GM21515 (cell line): ENCODE measurements at regions not wholly inside any gene's neighbourhood (a gene's known extent, or its start where the extent isn't known, plus 50 kb on each side); places are given as distances from the start of the nearest gene placed in this dataset.

Experiments
- ATAC-seq: cut with Tn5 transposase; IDR thresholded peaks from one replicate; pipeline ENCODE4 v1.9.1; 2021; ENCODE audit not compliant: unreplicated experiment

DNA sequence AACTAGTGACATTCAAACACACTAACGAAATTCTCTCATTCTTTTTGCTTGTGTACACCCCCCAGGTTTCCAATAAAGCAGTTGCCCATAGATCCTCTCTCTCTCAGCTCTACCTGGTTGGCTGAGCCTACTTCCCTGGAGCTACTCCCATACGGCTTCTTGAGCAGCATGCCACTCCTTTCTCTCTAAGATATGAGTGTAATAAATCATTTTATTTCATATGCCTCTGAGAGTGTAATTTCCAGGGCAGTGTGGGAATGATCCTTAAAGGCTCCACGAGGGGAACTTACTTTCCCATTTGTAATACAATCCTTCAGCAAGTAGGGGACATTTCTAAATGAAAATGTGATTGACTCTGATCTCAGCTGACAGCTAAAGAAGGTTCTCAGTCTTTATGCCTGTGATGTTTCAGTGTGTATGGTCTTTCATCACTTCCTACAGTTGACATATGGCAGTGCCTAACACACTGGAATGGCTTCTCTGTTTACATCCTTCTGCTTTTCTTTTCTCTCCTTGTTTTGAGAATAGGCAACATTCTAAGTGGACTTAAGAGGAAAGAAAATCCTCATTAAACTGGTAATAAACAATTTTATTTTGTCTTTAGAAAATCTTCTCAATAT is 1194.3 kb upstream of the CDH8 start:
- ATAC-seq: no peak

DNA sequence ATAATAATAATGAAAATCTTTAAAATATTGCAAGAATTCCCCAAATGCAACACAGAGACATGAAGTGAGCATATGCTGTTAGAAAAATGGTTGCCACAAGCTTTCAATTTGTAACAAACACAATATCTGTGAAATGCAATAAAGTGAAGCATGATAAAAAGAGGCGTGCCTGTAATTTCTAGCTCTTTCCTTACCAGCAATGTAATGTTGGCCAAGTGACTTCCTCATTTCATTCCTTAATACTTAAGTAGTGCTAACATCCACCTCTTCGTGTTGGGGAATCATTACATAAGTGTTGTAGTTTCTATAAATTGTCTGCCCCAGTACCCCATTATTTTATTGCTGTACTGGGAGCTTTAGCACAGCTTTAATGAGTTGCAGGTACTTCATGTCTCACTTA is 1192.0 kb upstream of the CDH8 start:
- ATAC-seq: no peak

DNA sequence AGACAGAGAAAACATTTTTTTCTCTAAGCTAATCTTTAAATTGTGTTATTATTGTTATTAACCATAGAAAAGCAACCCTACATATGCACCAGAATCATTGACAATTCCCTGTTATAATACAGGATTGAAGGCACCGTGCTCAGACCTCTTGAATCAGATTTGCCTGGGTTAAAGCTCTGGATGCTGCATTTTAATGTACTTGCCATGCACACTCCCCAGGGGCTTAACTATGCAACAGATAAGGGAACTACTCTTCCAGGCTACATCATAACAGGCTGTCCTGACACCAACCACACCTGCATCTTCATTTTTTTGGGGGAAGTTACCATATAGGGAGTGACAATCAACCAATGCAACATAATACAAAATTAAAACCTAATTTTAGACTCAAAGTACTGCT is 1187.6 kb upstream of the CDH8 start:
- ATAC-seq: no peak

DNA sequence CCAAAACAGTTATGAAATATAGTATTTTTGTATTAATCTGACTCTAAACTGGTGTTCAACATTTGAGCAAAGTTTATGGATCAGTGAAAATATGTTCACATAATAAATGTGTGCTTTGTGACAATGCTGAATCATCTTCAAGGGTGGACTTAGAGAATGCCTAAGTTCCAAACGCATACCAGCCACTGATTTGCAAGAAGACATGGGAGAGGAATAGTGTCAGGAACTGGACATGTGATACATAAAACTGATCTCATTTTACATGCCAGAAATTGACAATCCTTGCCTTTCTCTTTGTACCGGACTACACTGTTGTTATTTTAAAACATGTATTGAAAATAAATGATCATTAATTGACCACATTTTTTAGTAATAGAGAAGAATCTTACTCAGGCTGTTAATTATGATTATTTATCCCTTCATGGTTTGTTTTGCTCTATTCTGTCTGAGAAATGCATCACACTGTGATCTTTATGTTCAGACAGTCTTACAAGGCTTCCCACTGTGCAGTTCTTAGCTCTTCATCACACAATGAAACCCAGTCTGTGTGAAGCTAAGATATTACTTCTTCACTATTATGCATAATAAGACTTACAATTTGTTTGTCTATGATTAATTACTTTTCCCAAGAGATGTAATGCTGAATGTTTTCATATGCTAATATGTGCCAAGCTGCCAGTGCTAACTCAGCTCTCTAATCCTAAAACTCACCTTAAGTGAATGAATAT is 1180.6 kb upstream of the CDH8 start:
- no peak for ATAC-seq

DNA sequence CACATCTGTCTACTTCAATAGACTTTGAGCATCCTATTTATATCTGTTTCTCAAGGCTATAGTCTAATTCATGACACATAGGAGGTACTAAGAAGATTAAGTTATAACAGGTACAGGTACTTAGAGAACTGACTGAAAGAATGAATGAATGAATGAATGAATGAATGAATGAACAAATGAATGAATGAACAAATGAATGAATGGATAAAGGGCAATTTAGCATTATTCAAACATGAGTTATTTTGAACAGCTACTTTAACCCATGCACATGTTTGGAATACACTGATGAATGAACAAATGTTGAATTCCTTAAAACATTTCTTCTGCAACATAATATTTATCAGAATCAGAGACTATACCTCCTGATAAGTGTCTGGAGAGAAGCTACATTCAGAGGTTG is 1165.6 kb upstream of the CDH8 start:
- no peak for ATAC-seq

DNA sequence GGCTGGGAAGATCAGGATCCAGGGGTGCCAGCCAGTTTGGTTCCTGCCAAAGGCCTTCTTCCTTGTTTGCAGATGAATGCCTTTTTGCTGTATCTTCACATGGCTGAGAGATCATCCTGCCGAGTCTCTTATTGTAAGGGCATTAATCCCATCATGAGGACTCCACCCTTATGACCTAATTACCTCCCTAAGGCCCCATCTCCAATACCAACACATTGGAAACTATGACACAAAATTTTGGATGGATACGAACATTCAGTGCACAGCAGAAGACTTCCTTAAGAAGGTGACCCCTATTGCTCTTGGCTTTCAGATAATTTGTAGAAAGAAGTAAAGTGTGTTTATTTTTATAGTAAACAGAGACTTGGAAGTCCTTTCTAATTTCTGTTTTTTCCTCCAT is 1164.7 kb upstream of the CDH8 start:
- no peak for ATAC-seq

DNA sequence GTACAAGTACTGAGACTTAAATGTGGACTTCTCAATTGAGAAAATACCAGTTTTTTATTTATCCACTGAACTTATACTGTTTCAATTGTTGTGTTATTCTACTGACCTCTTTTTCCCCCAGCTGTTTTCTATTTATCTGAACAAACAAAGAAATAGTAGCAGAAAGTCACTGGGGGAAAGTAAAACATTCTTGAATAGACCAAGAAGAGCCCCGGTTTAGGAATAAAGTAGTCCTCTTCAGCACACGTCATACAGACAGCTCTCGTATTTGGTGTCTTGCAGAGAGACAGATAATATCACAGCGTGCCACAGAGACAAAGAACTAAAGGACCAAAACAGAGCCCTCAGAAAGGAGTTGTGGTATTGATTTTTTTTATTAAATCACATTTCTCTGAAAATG is 1159.1 kb upstream of the CDH8 start:
- no peak for ATAC-seq

DNA sequence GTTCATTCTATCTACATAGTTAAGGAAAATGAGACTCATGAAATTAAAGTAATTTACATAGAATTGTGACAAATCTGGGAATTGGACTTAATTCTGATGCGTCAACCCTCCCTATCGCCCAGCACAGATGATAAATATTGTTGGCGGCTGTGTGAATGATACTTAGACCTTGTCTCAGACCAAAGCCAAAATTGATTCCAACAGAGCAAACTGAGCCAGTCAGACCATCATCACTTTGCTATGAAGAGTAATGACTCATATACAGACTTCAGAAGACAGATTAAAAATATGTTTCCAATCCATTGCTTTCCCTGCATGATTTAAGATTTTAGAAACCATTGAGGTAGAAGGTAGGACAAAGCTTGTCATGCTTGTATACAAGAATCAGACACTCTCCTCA is 1156.7 kb upstream of the CDH8 start:
- no peak for ATAC-seq

DNA sequence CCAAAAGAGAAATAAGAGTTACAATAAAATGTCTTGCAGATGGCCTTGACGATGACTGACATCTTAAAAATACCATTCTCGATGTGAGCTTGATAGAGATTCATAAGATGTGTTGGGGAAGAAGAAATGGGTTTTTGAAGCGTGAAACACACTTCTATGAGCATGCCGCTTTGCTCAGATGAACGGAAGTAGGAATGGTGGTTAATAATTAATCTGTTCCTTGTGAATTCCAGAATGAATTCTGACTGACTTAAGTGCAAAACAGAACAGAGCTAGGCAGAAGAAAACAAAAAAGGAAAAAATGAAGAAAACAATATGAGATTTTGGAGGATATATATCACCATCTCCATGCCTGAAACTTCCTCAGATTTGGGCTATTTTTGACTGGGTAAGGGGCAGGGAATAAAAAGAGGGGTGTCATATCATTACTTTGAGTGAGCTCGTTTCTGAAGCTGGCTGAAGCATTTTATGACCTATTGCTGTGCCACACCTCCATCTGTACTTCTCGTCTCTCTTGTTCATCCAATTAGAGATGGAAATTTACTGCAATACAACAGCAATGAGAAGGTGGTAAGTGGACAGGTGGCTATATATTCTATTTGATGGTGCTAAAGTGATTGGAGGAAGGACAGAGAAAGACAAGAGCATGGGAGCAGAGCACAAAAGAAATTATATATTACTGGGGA is 1152.0 kb upstream of the CDH8 start:
- no peak for ATAC-seq

DNA sequence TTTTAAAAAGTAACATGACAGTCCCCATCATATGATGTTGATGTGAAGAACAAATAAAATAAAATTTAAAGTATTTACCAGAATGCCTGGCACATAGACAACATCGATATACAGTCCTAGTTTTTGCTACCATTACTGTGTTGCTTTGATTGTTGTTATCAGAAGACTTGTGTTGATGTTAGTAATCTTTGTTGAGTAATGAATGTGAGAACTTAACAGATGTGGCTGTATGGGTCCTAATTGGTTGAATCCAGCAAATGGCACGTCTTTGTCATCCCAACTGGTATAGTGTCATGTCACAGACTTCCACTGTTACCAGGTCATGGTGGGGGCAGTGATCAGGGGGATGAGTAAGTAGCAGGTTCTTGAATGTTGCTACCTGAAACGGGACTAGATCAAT is 1151.4 kb upstream of the CDH8 start:
- ATAC-seq: no peak

DNA sequence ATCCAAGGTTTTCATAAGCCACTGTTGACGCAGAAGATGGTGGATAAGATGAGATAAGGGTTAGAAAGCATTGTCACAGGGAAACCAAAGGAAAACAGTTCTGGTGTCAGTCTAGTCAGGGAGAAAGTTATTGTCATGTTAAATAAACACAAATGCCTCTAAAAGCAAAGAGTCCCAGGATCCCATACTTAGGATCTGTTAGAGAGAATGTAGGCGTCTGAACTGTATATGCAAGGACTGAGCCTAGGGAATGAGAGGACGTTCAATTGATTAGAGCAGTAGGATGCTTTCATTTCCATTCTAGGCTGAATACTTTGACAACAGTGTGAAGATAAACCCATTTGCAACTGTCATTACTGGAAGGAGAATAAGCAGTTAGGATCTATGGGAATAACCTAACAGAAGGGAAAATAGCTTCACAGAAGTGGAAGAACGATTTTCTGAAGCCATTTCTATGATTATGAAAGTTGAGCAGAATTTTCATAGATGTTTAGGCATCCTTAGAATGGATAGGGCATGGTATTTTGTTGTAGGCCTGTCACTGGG is 1149.1 kb upstream of the CDH8 start:
- no peak for ATAC-seq

DNA sequence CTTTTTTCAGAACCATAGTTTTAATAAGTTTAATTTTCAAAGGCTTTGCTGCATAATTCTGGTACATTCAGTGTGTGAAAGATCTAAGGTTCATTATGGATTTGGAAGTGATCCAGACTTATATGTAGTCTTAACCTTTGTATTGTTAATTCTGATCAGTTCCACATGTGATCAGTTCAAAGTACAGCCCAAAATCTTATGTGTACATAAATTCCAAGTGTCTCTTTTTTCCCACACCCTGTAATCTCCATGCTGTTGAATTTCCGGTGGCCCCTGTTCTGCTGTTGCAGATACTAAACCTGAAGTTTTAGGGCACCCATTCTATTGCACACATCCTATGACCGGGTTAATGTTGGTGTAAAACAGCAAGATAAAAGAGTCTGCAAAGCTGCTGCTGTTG is 1147.5 kb upstream of the CDH8 start:
- no peak for ATAC-seq

DNA sequence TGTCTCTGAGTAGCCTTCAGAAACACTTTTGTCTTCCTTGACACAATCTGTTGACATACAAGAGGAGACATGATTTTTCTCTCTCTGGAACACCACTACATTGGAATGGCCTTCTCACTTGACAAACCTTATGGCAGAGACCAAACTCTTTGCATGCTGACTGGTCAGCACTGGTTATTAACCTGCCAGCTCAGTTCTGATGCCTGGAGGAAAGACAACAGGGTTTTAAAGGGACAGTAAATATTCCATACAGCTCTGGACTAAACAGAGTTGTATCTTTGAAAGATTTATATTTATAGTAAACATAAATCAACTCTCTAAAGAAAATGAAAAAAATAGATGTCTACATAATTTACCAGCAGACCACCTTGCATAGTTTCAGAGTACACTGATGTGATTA is 1139.1 kb upstream of the CDH8 start:
- ATAC-seq: no peak

DNA sequence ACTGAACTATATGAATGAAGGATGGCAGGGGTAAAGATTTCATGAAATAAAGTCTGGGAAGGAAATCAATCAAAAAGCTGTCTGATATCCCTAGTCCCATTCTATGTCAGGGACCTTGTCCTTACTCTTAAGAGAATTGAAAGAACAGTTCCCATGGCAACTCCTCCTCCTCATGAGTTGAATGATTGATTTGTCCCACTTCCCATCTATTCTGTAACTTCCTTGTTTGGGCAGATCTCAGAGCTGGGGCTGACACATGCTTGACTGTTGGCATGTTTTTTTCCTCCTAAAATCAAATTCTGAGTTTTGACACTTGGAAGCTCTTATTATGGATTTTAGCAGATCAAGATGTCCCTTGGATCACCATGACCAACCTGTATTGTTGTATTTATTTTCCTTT is 1138.6 kb upstream of the CDH8 start:
- no peak for ATAC-seq

DNA sequence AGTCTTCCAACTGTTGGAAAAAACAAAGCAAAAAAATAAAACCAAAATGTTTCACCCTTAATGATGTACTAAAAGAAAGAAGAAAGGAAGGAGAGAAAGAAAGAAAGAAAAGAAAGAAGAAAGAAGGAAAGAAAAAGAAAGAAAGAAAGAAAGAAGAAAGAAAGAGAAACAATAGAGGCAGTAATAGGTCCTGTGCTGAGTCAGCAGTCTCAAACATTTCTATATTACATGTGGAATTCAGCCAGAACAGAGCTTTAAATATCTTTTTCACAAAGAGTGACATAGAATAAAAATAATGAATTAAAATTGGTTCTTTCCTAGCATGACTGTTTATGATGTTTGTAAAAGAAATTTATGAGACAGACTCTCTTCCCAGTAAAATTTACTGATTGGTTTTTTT is 1135.3 kb upstream of the CDH8 start:
- no peak for ATAC-seq

DNA sequence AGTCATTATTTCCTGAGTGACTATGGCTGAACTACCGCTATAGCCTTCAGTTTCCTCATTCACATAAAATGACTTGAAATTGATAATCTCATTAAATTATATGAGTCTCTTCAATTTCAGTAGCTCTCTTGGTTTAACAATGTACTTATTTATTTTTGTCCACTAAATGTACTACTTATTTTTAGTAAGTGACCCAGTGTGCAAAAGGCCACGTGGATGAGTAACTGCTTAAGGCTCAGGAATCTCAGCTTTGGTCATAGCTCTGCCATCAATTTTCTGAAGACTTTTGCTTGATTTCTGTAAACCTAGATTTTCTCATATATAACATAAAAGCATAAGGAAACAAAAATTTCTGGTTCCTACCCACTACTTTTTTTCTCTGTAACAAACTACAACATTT is 1132.9 kb upstream of the CDH8 start:
- ATAC-seq: no peak

DNA sequence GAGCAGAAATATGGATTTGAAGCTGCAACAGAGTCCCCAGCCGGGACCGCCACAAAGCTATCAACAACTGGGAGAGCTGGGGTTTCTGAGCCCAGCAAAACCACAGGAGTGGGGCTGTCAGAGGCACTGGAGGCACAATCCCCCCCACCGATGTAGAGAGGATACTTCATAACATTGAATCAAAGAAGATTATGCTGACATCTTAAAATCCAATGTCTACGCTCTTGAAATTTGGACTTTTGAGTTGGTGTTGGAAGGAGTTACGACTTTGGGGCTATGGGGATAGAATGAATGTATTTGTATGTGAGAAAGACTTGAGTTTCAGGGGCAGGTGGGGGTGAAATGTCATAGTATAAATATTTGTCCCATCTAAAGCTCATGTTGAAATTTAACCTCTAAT is 1121.6 kb upstream of the CDH8 start:
- no peak for ATAC-seq

DNA sequence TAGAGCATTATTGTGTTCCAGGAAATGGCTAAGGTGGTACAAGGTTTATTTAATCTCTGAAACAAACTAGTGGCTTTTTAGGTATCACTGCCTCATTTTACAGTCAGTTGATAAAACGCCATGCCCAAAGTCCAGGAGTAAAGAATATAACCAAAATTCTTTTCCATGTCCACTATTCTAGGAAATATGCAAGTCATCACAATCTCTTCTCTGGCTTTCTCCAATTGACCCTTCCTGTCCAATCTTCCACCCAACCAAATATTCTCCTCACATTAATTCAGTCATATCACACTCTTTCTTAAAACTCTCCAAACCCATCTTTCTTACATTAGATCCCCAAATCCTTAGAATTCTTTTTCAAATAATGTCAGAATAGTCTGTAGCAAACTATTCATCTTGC is 1110.0 kb upstream of the CDH8 start:
- ATAC-seq: no peak

DNA sequence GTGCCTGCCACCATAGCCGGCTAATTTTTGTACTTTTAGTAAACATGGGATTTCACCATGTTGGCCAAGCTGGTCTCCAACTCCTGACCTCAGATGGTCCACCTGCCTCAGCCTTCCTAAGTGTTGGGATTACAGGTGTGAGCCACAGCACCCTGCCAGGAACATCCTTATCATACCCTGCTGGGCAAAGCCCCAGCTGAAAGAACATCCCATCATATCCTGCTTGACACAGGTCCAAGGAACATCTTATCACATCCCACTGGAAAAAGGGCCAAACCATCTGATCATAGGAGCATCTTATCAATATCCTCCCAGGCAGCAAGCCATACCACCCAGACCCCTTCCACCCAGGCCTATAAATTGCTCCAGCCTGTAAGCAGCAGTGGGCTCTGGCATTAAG is 1109.2 kb upstream of the CDH8 start:
- ATAC-seq: no peak

DNA sequence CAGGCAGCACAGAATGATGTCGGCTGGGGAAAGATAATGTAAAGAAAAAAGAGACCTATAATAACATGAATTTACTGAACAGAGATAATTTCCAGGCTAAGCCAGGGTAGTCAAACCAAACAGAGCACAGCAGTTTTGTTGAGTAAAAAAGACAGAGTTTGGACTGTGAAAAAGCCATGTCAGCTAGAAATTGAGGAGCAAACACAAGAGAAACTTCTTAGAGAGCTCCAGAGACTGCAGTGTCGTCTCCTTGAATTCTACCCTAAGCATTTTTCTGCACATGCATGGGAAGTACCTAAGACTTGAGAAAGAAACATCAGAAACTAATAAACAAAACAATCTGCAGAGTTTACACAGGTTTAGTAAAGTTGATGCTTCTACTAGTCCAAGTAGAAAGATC is 1098.8 kb upstream of the CDH8 start:
- ATAC-seq: no peak

DNA sequence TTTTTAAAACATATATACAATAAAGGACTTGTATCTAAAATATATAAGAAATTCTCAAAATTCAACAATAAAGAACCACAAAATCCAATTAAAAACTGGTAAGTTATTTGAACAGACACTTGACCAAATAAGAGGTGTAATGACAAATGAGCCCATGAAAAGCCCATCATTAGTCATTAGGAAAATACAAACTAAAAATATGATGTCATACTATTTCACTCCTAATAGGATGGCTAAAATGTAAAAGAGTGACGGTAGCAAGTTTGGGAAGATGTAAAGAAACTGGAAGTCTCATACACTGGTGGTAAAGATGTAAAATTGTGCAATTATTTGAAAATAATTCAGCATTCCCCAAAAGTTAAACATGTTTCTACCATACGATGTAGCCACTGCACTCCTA is 1095.3 kb upstream of the CDH8 start:
- no peak for ATAC-seq

DNA sequence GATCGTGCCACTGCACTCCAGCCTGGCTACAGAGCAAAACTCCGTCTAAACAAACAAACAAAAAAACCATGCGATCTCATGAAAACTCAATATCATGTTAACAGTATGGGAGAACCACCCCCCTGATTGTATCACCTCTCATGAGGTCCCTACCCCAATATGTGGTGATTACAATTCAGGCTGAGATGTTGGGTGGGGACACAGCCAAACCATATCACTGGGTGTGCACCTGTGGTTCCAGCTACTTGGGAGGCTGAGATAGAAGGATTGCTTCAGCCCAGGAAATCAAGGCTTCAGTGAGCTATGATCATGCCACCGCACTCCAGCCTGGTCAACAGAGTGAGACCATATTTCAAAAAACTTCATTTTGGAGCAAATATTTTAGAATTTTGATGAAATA is 1094.7 kb upstream of the CDH8 start:
- no peak for ATAC-seq
